HG02678 (cell line): ENCODE measurements at regions not wholly inside any gene's neighbourhood (a gene's known extent, or its start where the extent isn't known, plus 50 kb on each side); places are given as distances from the start of the nearest gene placed in this dataset.
"Not testable (repeated sequence)": the region's sequence is repeated elsewhere in the genome, so short reads cannot be mapped to it uniquely, and the experiment has no call there.

Source experiments
- ATAC-seq: cut with Tn5 transposase; IDR thresholded peaks from one replicate; pipeline ENCODE4 v1.9.1; 2021; ENCODE audit warnings: mild to moderate bottlenecking, moderate library complexity; ENCODE audit not compliant: unreplicated experiment

DNA sequence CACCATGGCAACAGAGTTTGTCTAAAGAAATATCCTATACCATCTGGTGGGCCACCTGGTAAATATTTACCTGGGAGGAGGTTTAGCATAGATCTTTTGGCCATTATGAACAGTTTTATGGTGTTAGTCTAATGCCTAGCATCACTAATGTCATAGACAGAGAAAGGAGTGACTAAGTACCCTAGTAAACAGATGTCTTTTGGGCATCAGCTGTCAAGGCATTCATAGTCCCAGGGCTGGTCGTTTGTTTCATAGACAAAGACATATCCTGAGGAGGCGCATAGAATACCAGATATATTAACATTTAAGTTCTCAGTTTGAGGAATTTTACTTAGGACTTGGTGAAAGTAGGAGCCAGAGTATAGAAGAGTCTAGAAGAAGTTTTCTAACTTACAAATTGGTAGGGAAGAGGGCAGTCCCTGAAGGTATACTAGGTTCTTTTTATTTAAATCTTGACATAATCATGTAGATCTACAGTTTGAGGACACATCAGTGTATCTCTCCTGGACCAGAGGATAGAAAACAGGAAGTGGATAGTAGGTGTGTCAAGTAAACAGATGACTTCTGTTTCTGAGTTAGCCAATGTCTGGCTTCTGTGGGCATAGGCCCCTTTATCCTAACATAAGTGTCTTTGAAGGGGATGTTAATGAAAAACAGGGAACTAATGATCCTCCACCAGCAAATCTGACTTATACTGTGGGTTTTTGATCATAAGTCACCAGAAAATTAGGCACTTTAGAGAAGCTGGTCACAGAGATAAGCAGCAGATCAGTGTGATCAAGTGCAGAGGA is 105.0 kb upstream of the PRSS3 start:
- no peak for ATAC-seq

DNA sequence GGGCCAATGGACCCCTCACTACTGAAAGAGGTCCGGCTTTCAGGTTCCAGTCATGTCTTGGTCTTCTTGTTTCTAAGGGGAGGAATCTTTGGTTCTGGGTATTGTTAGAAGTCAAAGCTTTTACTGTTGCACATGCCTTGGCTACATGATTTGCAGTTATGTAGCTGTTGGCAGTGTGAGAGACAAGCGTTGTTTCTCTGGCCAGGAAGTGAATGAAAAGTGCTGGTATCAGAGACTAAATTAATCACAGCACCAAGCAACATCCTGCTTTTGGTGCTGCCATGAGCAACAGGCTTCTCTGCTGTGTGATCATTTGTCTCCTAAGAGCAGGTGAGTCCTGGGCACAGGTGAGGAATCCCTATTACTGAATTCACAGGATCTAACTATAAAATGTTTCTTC is 100.1 kb upstream of the PRSS3 start:
- no peak for ATAC-seq

DNA sequence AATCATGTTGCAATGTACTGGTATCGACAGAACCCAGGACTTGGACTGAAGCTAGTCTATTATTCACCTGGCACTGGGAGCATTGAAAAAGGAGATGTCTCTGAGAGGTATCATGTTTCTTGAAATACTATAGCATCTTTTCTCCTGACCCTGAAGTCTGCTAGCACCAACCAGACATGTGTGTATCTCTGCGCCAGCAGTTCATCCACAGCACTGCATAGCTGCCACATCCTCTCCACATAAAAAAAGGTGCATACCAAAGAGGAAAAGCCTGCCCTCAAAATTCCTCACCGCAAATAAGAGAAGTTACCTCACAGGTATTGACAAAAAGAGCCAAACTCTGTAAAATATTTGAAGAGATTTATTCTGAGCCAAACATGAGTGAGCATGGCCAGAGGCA is 99.5 kb upstream of the PRSS3 start:
- ATAC-seq = no peak

DNA sequence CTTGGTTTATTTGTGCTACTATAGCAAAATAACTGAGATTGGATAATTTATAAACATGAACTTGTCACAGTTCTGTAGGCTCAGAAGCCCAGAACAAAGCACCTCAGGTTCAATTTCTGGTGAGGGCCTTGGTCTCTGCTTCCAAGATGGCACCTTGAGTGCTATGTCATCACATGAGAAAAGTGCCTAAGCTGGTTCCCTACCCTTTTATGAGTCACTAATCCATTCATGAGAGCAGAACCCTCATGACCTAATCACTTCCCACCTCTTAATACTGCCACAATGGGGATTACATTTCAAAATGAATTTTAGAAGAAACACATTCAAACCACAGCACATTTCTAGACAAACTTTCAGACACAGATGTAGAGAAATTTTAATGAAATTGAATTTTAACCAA is 98.2 kb upstream of the PRSS3 start:
- no peak for ATAC-seq

DNA sequence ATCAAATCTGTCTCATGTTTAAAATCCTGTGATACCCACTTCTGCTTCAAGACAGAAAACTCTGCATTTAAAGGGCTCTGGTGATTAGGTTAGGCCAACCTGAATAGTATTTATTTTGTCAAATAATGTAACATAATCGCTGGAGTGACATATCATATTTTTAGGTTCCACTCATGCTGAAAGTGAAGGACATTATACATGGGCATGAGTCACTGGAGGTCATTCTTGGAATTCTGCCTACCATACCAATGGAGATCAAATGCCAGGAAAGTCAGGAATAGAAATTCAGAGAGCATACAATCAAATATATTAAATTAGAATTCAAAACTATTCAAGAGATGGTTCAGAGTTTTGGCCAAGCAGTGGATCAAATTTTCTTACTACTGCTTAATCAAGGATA is 97.1 kb upstream of the PRSS3 start:
- ATAC-seq = no peak

DNA sequence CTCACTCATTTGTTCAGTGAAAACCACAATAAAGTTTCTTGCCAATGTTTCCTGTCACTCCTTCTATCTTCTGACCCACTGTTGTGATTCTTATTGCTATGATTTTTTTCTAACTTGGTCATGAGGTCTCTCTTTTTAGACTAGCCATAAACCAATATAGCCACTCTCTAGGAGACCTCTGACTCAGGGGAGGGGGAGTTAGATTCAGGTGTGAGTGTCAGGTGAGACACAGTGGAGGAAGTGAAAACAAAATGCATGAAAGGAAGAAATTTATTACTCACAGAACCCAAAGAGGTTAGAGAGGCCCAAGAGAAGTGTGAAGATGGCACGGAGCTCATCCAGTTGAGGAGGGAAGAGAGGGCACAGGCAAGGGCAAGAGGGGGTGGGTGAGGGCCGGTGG is 94.4 kb upstream of the PRSS3 start:
- ATAC-seq = not testable (repeated sequence)

DNA sequence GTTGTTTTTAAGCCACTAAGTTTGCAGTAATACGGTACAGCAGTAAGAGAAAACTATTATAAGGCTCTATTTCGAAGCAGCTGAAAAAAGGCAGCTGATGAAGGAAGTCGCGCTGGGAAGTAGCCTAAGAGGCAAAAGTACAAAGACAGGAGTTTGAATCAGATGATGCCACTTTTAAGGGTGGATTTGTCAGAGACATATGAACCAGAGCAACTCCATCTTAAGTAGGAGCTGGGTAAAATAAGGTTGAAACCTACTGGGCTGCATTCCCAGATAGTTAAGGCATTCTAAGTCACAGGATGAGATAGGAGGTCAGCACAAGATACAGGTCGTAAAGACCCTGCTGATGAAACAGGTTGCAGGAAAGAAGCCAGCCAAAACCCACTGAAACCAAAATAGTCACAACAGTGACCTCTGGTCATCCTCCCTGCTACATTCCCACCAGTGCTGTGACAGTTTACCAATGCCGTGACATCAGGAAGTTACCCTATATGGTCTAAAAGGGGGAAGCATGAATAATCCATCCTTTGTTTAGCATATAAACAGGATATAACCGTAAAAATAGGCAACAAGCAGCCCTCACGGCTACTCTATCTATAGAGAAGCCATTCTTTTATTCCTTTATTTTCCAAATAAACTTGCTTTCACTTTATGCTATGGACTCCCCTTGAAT is 91.8 kb upstream of the PRSS3 start:
- ATAC-seq = no peak

DNA sequence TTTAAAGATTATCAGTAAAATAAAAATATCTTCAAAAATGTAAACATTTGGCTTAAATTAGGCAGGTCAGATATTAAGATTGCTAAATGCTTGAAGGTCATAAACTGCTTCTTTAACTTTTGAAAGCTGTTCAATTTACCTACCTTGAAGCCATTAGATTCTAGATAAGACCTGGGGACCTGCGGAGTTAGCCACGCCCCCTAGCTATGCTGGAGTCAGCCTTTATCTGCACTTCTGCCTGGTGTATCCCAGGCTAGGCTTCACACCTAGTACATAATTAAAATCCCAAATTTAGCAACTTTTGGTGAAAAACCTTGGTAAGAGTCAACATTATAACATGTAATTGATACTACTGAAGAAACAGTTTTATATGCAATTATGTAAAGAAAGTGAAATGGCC is 89.9 kb upstream of the PRSS3 start:
- not testable (repeated sequence) for ATAC-seq

DNA sequence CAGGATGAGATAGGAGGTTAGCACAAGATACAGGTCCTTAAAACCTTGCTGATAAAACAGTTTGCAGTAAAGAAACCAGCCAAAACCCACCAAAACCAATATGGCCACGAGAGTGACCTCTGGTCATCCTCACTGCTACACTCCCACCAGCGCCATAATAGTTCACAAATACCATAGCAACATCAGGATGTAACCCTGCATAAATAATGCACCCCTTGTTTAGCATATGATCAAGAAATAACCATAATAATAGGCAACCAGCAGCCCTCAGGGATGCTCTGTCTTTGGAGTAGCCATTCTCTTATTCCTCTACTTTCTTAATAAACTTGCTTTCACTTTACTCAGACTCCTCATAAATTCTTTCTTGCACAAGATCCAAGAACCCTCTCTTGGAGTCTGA is 86.9 kb upstream of the PRSS3 start:
- no peak for ATAC-seq

DNA sequence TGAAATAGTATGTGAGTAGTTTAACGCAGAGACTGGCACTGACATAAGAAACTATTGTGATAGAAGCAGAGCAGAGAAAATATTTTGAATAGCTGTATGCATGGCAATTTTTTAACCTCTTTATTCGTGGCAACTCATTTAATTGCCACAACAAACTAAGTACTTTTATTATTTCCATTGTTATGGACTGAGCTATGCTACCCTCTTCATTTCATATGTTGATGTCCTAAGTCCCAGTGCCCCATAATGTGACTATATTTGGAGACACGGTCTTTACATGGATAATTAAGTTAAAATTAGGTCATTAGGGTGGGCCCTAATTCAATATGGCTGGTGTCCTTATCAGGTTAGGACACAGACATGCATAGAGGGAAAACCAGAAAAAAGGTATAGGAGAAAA is 86.1 kb upstream of the PRSS3 start:
- no peak for ATAC-seq

DNA sequence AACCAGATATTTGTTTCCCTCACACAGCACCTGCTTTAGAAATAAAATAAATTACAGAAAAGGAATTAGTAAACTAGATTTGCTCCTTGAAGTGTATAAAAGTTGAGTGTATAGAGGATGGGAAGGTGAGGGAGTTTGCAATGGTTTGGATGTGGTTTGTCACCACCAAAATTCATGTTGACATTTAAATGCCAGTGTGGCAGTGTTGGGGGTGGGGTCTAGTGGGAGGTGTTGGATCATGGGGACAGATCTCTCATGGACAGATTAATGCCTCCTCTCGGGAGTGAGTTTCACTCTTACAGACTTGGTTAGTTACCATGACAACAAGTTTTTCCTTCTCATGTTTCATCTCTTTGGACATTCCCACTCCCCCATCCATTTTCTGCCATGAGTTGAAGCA is 83.9 kb upstream of the PRSS3 start:
- not testable (repeated sequence) for ATAC-seq

DNA sequence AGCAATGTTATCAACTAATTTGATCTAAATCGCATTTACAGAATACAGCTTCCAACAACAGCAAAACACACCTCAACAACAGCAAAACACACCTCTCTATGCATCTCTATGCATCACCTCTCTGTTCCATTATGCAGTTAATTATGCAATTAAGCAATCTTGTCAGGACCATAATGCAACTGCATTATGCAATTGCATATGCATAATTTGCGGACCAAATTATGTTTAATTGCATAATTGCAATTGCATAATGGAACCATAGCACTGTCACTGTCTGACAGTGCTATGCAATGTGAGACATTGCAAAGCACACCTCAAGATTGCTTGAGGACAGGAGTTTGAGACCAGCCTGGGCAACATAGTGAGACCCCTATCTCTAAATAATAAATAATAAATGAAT is 80.4 kb upstream of the PRSS3 start:
- ATAC-seq = no peak

DNA sequence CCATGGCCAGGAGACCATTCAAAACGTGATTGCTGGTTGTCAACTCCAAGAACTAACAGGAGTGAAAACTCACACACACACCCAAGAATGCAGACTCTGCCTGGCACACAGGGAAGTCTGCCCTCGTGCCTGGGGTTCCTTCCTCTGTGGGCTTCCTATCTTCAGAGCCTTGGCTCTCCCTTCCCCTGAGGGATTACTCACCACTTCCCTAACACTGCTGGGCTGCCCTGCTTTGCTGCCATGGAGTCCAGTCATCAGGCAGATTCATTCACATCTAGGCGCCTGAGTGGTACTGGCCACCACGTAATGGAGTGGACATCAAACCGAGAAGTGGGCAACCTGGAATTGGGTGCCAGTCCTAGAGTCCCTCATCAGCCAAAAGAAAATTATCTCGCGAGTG is 76.4 kb upstream of the PRSS3 start:
- no peak for ATAC-seq

DNA sequence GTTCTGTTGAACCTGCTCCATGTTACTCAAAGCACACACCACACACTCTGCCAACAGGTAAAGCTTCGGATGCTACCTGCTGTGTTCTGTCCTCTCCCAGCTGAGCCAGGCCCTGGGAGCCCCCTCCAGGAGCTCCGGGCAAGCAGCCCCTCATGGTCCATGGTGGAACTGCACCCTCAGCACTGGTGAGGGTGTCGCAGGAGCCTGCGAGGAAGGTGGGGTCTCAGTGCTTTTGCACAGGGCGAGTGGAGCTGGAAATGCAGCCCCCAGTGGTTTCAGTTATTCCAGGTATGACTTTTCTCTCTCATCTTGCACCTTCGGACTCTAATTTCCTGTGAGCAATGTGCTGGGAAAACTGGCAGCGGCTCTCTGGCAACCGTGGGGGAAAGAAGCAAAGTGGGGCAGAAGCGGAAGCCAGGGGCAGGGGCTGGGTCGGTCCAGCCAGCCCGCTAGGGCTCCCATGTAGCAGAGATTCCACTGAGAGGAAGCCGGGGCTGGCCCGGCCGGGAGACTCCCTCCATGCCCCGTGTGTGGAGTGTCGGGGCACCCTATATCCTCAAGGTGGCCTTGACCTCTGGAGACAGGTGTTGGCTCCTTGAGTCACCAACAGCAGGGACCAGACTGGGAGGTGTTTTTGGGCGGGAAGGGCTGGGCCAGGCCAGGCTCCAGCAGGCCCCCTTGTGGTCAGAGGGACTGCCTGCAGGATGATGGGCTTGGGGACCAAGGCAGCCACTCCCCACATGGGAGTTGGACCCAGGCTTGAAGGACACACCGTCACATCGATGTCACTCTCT is 75.6 kb upstream of the PRSS3 start:
- ATAC-seq = no peak

DNA sequence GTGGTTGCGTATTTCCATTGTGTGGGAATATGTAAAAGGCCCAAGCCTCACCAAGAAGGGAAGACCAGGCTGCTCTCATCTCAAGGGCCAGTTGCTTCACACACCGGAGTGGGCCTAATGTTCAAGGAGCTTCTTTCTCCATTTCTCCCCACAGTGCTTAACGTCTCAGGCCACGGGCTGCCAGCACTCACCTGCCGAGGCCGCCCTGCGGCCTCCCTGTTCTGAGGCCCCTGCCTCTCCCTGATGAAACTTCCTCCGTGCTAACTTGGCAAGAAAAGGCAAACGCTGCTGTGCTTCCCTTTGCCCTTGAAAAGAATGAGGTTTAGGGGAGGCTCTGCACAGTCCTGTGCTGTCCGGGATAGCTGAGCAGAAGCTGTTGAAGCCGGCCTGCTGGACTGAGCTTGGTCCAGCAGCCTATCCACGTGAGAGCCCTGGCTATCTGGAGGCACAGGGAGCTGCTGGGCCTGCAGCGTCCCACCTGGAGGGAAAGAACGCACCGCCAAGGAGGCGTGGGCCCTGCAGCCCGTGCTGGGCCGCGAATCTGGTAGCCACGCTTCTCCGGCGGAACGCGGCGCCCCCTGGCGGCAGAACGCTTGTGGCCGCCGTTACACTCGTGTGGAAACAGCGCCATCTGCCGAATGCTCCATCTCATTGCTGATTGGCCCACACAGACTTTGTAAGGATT is 73.5 kb upstream of the PRSS3 start:
- ATAC-seq = peak; percentile 73

DNA sequence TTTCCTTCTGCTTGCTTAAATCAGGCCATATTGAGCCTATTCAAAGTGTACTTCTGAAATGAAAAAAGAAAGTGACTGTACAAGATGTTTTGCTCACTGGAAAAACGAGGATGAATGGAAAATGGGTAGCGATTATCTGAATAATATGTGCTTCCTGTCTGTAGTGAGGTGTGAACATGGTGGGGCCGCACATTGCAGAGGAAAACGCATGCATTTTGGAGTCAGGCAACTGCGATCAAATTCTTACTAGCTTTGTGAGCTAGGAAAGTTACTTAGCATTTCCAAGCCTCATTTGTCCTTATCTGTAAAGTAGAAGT is 73.0 kb upstream of the PRSS3 start:
- no peak for ATAC-seq

DNA sequence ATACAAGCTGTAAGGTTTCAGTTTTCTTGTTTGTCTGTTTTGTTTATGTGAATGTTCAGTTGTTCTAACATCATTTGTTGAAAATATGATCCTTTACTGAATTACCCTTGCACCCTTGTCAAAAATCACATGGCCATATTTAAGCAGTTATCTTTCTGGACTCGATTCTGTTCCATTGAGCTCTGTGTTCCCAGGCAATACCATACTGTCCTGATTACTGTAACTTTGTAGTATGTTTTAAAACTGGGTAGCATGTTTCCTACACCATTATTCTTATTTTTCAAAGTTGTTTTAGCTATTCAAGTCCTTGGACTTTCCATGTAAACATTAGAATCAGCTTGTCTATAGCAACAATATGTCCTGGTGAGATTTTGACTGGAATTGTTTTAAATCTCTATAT is 66.7 kb upstream of the PRSS3 start:
- ATAC-seq = no peak

DNA sequence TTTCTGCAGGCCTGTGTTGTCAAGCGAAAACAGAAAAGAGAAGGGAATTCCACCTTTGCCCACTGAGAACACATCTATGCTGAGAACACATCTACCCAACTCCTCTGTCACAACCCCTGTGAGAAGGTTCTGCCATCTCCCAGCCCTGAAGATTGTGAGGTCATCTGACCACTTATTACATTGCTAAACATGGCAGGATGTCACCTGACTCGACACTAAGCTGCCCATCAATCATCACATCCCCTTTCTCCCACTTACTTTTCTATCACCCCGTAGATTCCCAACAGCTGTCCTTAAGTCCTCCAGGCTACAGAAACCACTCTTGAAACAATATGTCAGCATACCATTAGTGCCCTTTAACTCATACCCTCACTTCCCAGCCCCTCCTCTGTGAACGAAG is 64.2 kb upstream of the PRSS3 start:
- ATAC-seq = no peak

DNA sequence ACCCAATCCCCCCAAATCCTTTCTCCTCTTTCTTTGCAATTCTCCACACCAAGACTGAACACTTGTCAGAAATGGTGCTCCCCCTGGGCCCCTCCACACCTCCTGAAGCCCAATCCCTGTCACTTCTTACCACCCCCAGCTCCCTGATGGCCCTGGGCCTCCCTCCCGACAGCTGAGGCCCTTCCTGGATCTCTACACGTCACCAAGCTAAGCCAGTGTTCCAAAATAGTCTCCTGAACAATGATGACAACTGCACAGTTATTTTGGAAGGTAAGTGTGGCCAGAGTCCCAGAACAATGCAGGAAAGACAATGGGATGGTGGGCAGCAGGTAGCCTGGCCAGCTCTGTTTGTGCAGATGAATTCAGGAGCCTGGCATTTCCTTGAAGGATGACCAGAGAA is 63.7 kb upstream of the PRSS3 start:
- ATAC-seq = no peak

DNA sequence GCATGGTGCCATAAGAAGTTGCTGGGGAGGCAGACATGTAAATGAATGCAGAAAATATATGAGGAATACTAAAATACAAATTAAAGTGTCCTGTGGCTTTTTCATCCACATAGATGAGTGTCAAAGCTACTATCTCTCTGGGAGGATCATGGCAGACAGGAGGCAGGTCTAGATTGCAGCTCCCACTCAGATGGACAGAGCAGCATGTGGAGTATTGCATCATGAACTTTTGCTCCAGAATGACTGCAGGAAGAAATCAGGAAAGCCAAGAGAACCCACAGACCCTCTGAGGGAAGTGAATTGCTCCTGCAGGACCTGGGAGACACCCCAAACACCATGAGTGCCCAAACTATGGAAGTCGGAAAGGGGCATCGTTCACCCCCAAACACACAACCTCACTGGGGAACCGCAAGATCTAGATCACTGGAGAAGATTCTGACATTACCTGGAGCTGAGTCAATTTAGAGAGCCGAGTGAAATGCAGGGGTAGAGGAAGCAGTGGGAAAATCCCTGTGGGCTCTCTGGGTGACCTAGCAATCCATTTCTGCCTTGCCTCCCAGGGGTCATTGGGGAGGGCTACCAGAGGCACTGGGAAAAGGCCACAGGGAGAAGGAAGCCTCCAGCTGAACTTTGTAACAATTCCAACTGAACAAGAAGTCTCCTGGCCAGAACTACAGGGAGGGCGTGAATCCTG is 61.0 kb upstream of the PRSS3 start:
- not testable (repeated sequence) for ATAC-seq
